ENCODE measurements at regions not wholly inside any gene's neighbourhood (a gene's known extent, or its start where the extent isn't known, plus 50 kb on each side); places are given as distances from the start of the nearest gene placed in this dataset.

DNA sequence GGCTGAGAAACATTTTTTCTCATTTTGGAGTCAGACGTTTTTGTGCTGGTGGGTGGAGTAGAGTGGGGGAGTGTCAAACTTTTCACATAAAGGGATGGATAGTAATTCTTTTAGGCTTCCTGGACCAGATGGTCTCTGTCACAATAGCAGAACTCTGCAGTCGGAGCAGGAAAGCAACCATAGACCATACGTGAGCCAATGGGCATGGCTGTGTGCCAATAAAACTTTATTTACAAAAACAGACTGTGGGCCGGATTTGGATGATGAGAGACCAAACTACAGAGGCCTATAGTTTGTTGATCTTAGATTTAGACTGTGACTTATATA lies 70.8 kb upstream of the SLC22A23 start:
- H3K27ac Mint-ChIP-seq = no peak overlapping the region
- no peaks in the 10 kb centered on the region for H3K36me3 Mint-ChIP-seq (ENCODE audit: insufficient read depth)
- no peak overlapping the region for H3K4me3 Mint-ChIP-seq
- peaks cover 38 to 76% of the 10 kb centered on the region in 2 donors for H3K27me3 Mint-ChIP-seq
- H3K9me3 Mint-ChIP-seq = no peaks in the 10 kb centered on the region
- DNase-seq (no peak), ATAC-seq (replicated peaks) (no peak)
- no peaks in the 10 kb centered on the region for H3K4me1 Mint-ChIP-seq (ENCODE audit: low read depth in 2 of 2)

DNA sequence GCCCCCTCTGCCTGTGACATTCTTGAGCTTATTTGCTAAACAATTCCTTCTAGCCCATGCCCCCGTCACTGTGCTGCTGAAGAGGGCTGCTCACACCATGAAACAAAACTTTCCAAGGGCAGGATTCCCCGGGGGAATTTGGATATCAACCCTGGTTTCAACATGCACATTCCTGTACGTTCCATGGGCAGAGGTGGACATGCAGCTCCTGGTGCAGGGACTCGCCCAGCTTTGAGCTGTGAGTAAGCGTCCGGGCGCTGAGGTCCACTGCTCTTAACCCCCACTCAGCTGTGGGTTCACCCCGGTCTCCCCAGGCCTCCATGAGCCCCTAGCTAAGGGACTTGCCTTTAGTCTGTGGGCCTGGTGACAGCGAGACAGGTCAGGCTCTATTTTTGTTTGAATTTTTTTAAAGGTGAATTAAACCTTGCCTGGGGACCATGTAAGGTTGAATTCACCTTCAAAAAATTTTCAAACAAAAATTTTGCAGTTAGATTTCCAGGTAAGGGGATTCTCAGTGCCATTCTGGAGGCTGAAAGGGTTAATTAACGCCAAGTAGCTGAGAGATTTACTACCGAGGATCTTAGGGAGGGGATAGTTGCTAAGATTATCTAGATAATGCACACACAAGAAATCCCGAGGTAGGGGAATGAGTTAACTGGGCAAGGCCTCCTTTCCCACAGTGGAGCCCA lies 70.3 kb upstream of the SLC22A23 start:
- H3K27me3 Mint-ChIP-seq = peaks cover 38 to 76% of the 10 kb centered on the region in 2 donors
- ATAC-seq (replicated peaks) = no peak
- no peak for DNase-seq
- H3K36me3 Mint-ChIP-seq (ENCODE audit: insufficient read depth) = no peaks in the 10 kb centered on the region
- H3K27ac Mint-ChIP-seq = no peak overlapping the region
- no peaks in the 10 kb centered on the region for H3K9me3 Mint-ChIP-seq
- no peak overlapping the region for H3K4me3 Mint-ChIP-seq
- no peaks in the 10 kb centered on the region for H3K4me1 Mint-ChIP-seq (ENCODE audit: low read depth in 2 of 2)

DNA sequence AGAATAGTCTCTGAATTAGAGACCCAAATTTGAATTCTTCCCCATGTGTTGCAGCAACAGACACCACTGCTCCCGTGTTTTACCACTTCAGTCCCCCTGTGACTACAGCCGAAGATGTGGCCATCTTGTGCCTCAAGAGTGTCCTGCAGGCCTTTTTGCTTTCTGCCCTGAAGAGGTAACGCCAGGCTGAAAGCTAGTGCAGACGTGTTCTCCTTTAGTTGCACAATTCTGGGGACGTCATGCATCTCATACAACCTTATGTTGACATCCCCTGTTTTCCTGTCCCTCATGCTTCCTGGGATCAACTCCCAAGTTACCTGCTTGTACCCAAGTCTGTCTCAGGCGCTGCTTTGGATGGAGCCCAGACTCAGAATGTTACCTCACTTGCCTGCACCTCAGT lies 69.1 kb upstream of the SLC22A23 start:
- Mint-ChIP-seq H3K4me3 (no peak overlapping the region), H3K36me3 (ENCODE audit: insufficient read depth) (no peaks in the 10 kb centered on the region), H3K27me3 (peaks cover 46 to 83% of the 10 kb centered on the region in 2 donors), H3K4me1 (ENCODE audit: low read depth in 2 of 2) (no peaks in the 10 kb centered on the region), H3K9me3 (no peaks in the 10 kb centered on the region), H3K27ac (no peak overlapping the region)
- DNase-seq (no peak), ATAC-seq (replicated peaks) (no peak)

DNA sequence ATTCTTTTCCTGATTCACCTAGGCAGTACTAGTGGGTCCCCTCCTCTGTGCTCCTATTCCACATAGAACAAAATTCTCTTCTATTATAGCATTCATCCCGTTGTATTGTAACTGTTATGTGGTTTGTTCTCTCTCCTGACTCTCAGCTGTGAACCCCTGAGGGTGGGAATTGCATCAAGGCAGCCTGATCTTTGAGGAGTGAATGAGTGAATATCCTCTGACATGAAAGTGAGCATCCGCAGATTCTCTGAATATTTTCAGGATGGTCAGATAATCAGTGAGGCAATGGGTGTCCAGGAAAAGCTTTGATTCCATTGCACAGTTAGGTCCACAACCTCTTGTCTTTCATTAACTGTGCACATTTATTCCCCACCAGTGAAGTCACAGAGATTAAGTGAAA lies 67.6 kb upstream of the SLC22A23 start:
- ATAC-seq (replicated peaks) (no peak), DNase-seq (no peak)

DNA sequence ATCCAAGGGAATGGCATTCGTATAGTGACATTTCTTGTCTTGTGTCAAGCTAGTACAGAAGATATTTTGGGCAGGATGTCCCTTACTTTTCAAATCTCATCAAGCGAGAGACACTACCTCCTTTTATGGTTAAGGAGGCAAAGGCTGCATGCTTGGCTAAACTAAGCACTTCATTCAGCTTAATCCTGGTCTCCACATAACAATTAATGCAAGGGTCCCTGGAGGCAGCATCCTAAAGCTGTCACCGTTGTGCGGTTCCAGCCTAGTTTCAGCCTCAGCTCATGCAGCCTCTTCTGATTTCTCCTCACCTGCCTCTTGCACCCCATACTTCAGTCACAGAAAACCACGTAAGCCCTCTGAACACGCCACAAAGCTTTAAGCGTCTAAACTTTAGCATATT lies 67.1 kb upstream of the SLC22A23 start:
- ATAC-seq (replicated peaks) (no peak), DNase-seq (no peak)
- H3K27ac Mint-ChIP-seq = no peak overlapping the region
- H3K4me1 Mint-ChIP-seq (ENCODE audit: low read depth in 2 of 2) = no peaks in the 10 kb centered on the region
- no peaks in the 10 kb centered on the region for H3K36me3 Mint-ChIP-seq (ENCODE audit: insufficient read depth)
- peaks cover 45 to 82% of the 10 kb centered on the region in 2 donors for H3K27me3 Mint-ChIP-seq
- no peaks in the 10 kb centered on the region for H3K9me3 Mint-ChIP-seq
- H3K4me3 Mint-ChIP-seq = no peak overlapping the region

More for the DNA sequence above, 67.6 kb upstream of the SLC22A23 start:
- Mint-ChIP-seq H3K27ac (no peak overlapping the region), H3K27me3 (peaks cover 45 to 84% of the 10 kb centered on the region in 2 donors), H3K9me3 (no peaks in the 10 kb centered on the region), H3K4me3 (no peak overlapping the region), H3K36me3 (ENCODE audit: insufficient read depth) (no peaks in the 10 kb centered on the region), H3K4me1 (ENCODE audit: low read depth in 2 of 2) (no peaks in the 10 kb centered on the region)

GRCh38 chr6:3523271-3523670 lies 66.4 kb upstream of the SLC22A23 start:
- Mint-ChIP-seq H3K27ac (no peak overlapping the region), H3K9me3 (no peaks in the 10 kb centered on the region)
- no peak for ATAC-seq (replicated peaks)

GRCh38 chr6:3522561-3523260 lies 65.9 kb upstream of the SLC22A23 start:
- H3K27ac Mint-ChIP-seq = no peak overlapping the region
- no peak for ATAC-seq (replicated peaks)
- no peak for DNase-seq

More at GRCh38 chr6:3523271-3523670, 66.4 kb upstream of the SLC22A23 start:
- no peaks in the 10 kb centered on the region for H3K36me3 Mint-ChIP-seq (ENCODE audit: insufficient read depth)
- H3K27me3 Mint-ChIP-seq = peaks cover 45 to 80% of the 10 kb centered on the region in 2 donors
- no peaks in the 10 kb centered on the region for H3K4me1 Mint-ChIP-seq (ENCODE audit: low read depth in 2 of 2)
- H3K4me3 Mint-ChIP-seq = no peak overlapping the region
- no peak for DNase-seq

GRCh38 chr6:3520281-3521230 lies 63.7 kb upstream of the SLC22A23 start:
- H3K27ac Mint-ChIP-seq = no peak overlapping the region
- DNase-seq (no peak), ATAC-seq (replicated peaks) (no peak)
- peaks cover 34 to 64% of the 10 kb centered on the region in 2 donors for H3K27me3 Mint-ChIP-seq
- H3K36me3 Mint-ChIP-seq (ENCODE audit: insufficient read depth) = no peaks in the 10 kb centered on the region
- H3K9me3 Mint-ChIP-seq = no peaks in the 10 kb centered on the region
- no peaks in the 10 kb centered on the region for H3K4me1 Mint-ChIP-seq (ENCODE audit: low read depth in 2 of 2)
- H3K4me3 Mint-ChIP-seq = no peak overlapping the region

More at GRCh38 chr6:3522561-3523260, 65.9 kb upstream of the SLC22A23 start:
- Mint-ChIP-seq H3K27me3 (peaks cover 45 to 80% of the 10 kb centered on the region in 2 donors), H3K36me3 (ENCODE audit: insufficient read depth) (no peaks in the 10 kb centered on the region), H3K4me3 (no peak overlapping the region), H3K4me1 (ENCODE audit: low read depth in 2 of 2) (no peaks in the 10 kb centered on the region), H3K9me3 (no peaks in the 10 kb centered on the region)

DNA sequence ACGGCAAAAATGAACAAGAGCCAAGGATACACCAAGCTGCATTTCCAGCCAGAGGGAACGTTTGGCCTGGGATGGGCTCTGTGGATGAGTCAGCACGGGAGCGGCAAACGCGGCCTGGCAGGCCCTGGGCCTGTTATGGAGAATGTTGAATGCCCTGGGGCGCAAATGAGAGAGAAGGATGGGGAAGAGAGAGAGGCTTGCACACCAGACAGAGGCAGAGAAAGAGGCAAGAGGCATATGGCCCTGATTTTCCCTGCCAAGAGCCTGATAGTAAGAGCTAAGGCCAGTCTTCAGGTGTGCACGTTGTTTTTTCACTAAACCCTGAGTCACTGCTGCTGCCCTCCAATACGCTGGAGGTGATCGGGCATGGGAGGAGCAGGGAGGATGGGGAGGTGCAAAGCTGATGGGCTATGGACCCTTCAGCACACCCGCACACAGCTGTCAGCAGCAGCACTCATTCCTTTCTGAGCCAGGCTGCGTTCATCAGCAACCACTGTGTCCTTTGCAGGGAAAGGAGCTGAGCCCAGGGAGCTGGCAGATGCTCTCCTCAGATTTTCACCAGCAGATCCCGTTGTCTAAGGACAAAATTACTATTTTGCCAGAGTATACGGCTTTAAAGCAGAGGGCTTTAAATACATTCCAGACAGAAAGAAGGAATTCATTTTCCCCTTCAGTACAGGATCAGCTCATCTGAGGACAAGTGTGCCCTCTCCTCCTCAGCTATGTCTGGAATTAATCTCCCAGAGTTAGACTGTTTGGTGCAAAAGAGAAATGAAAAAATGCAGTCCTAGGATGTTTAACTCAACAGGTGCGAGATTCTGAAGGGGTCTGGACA lies 61.7 kb upstream of the SLC22A23 start:
- Mint-ChIP-seq H3K9me3 (no peaks in the 10 kb centered on the region), H3K4me3 (no peak overlapping the region), H3K36me3 (ENCODE audit: insufficient read depth) (no peaks in the 10 kb centered on the region), H3K4me1 (ENCODE audit: low read depth in 2 of 2) (no peaks in the 10 kb centered on the region), H3K27me3 (peaks cover 35 to 60% of the 10 kb centered on the region in 2 donors), H3K27ac (no peak overlapping the region)
- DNase-seq = no peak
- no peak for ATAC-seq (replicated peaks)

GRCh38 chr6:3517350-3517749 lies 60.5 kb upstream of the SLC22A23 start:
- no peak for DNase-seq
- no peaks in the 10 kb centered on the region for H3K4me1 Mint-ChIP-seq (ENCODE audit: low read depth in 2 of 2)
- H3K36me3 Mint-ChIP-seq (ENCODE audit: insufficient read depth) = no peaks in the 10 kb centered on the region
- ATAC-seq (replicated peaks) = no peak
- no peak overlapping the region for H3K27ac Mint-ChIP-seq
- H3K4me3 Mint-ChIP-seq = no peak overlapping the region
- peaks cover 41 to 60% of the 10 kb centered on the region in 2 donors for H3K27me3 Mint-ChIP-seq
- H3K9me3 Mint-ChIP-seq = no peaks in the 10 kb centered on the region

GRCh38 chr6:3516092-3516491 lies 59.2 kb upstream of the SLC22A23 start:
- Mint-ChIP-seq H3K36me3 (ENCODE audit: insufficient read depth) (no peaks in the 10 kb centered on the region), H3K27me3 (peaks cover 36 to 59% of the 10 kb centered on the region in 2 donors), H3K27ac (no peak overlapping the region), H3K9me3 (no peaks in the 10 kb centered on the region), H3K4me3 (no peak overlapping the region), H3K4me1 (ENCODE audit: low read depth in 2 of 2) (no peaks in the 10 kb centered on the region)
- no peak for ATAC-seq (replicated peaks)
- DNase-seq = no peak

DNA sequence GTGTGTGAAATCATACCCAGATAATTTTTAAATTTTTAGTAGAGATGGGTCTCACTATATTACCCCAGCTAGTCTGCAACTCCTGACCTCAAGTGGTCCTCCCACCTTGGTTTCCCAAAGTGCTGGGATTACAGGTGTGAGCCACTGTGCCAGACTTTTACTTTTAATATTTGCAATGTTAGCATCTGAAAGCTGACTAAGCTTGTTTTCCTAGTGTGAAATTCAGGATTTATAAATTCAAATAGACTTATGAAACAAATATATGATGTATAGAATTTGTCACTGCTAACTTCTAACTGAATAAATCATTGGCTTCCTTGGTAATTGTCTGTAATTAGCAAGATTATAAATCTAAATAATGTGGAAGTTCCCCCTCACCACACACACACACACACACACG lies 58.8 kb upstream of the SLC22A23 start:
- ATAC-seq (replicated peaks) (no peak), DNase-seq (no peak)
- H3K27ac Mint-ChIP-seq = no peak overlapping the region
- H3K27me3 Mint-ChIP-seq = peaks cover 36 to 59% of the 10 kb centered on the region in 2 donors
- H3K36me3 Mint-ChIP-seq (ENCODE audit: insufficient read depth) = no peaks in the 10 kb centered on the region
- H3K9me3 Mint-ChIP-seq = no peaks in the 10 kb centered on the region
- no peaks in the 10 kb centered on the region for H3K4me1 Mint-ChIP-seq (ENCODE audit: low read depth in 2 of 2)
- no peak overlapping the region for H3K4me3 Mint-ChIP-seq

DNA sequence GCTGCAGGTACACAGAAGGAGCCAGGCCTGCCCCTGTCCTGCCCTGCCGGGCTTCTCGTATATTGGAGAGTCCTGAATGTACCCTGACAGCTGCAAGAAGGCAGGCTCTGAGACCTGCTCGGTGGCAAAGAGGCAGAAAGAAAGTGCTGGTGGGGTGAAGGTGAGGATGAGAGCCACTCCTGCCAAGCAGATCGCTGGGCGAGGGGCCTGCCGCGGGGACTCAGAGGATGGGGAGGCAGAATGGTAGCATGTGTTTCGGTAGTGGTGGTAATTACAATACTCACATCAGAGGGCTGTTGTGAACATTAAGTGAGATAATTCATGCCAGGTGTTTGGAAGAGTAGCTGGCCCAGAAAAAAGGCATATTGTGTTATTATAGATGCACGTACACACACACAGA lies 56.6 kb upstream of the SLC22A23 start:
- H3K27me3 Mint-ChIP-seq = peaks cover 31 to 48% of the 10 kb centered on the region in 2 donors
- no peak for DNase-seq
- no peak overlapping the region for H3K4me3 Mint-ChIP-seq
- no peaks in the 10 kb centered on the region for H3K4me1 Mint-ChIP-seq (ENCODE audit: low read depth in 2 of 2)
- H3K9me3 Mint-ChIP-seq = no peaks in the 10 kb centered on the region
- H3K27ac Mint-ChIP-seq = no peak overlapping the region
- no peaks in the 10 kb centered on the region for H3K36me3 Mint-ChIP-seq (ENCODE audit: insufficient read depth)
- no peak for ATAC-seq (replicated peaks)

Measured in effector memory CD8-positive, alpha-beta T cell (primary cell).